ENCODE measurements at regions not wholly inside any gene's neighbourhood (a gene's known extent, or its start where the extent isn't known, plus 50 kb on each side); places are given as distances from the start of the nearest gene placed in this dataset.

DNA sequence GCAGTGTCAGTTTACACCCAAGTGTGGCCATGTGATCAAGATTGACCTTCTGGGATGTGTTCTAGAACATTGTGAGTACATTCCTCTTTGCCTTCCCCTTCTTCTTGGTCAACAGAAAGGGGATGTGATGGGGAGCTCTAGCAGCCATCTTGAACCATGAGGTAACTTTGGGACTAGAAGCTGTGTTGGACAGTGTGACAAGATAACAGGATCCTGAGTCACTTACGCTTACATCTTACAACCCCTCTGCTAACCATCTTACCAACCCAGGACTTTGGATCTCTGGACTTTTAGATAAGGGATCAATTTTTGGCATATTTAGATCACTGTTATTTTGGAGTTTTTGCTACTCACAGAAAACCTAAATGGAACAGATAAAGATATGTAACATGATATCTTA lies 625.6 kb downstream of the BCOR start:
- H3K23ac ChIP-seq (ENCODE audit: insufficient read length, low read depth, low read length), result no peak overlapping the region
- no peak for TF ChIP-seq CTCF (conservative IDR thresholded peaks at IDR 0.05)
- H3K79me2 ChIP-seq (ENCODE audit: insufficient read depth, low read length), result no peaks in the 10 kb centered on the region
- no peak overlapping the region for H3K9ac ChIP-seq (ENCODE audit: extremely low read depth, insufficient read length, low read length)
- no peaks in the 10 kb centered on the region for H3K4me1 ChIP-seq (ENCODE audit: insufficient read depth, low read length)
- no peaks in the 10 kb centered on the region for H3K79me1 ChIP-seq (ENCODE audit: insufficient read depth, low read depth, low read length, poor library complexity, severe bottlenecking)
- Mint-ChIP-seq H3K27me3 (ENCODE audit: low read depth) (no peaks in the 10 kb centered on the region; the same call in none of the 2 replicates), H3K27ac (no peak overlapping the region), H3K36me3 (ENCODE audit: insufficient read depth in 1 of 3, low read depth in 3 of 3) (peaks cover 0 to 4% (median 1%) of the 10 kb centered on the region in 3 experiments; a peak in 5 of 7 replicates), H3K4me3 (no peak overlapping the region), H3K9me3 (peaks cover 55 to 72% of the 10 kb centered on the region in 2 experiments), H3K4me1 (peaks cover 4 to 18% of the 10 kb centered on the region in 2 experiments)
- H4K91ac ChIP-seq (ENCODE audit: insufficient read length, low read depth, low read length), result no peak overlapping the region
- no CpG with 5 or more reads among the region's 1 CpG for WGBS (ENCODE audit: extremely low coverage, insufficient read length, low lambda C conversion rate)
- no peaks in the 10 kb centered on the region for H3K23me2 ChIP-seq (ENCODE audit: insufficient read length, low read depth, low read length, poor library complexity, severe bottlenecking)
- no peak for DNase-seq
- H4K8ac ChIP-seq (replicated peaks; ENCODE audit: insufficient read length, low read depth, low read length), result no peak overlapping the region
- no peaks in the 10 kb centered on the region for H3K27me3 ChIP-seq (ENCODE audit: insufficient read depth, low read length)
- H3K9me3 ChIP-seq (ENCODE audit: control insufficient read depth, low read depth, low read length), result no peaks in the 10 kb centered on the region
- no peak overlapping the region for H3K4ac ChIP-seq (ENCODE audit: low read depth, low read length)
- no peak overlapping the region for H3K4me2 ChIP-seq (ENCODE audit: insufficient read depth, insufficient read length, low read length)
- H2BK12ac ChIP-seq (ENCODE audit: insufficient read length, low read depth, low read length), result no peak overlapping the region
- no peak overlapping the region for H3K18ac ChIP-seq (ENCODE audit: insufficient read length, low read depth, low read length)
- H2BK120ac ChIP-seq (ENCODE audit: low read depth, low read length, poor library complexity, severe bottlenecking), result no peak overlapping the region
- H4K20me1 ChIP-seq (ENCODE audit: control insufficient read depth, insufficient read depth, insufficient read length), result no peaks in the 10 kb centered on the region
- no peak overlapping the region for H3T11ph ChIP-seq (ENCODE audit: low read length)
- H2AK5ac ChIP-seq (ENCODE audit: insufficient read length, low read length), result no peak overlapping the region
- H2BK5ac ChIP-seq (ENCODE audit: insufficient read length, low read length), result no peak overlapping the region
- H2BK20ac ChIP-seq (ENCODE audit: low read depth, low read length, poor library complexity, severe bottlenecking), result no peak overlapping the region
- H3K56ac ChIP-seq (ENCODE audit: insufficient read length, low read depth, low read length), result no peak overlapping the region
- H4K5ac ChIP-seq (ENCODE audit: insufficient read length, low read depth, low read length), result no peak overlapping the region
- no peak overlapping the region for H2BK15ac ChIP-seq (ENCODE audit: low read depth, low read length)
- no peak overlapping the region for H3K14ac ChIP-seq (ENCODE audit: insufficient read depth, low read length)
- no peak overlapping the region for H2AFZ ChIP-seq (ENCODE audit: low read length)
- H3K27ac ChIP-seq (ENCODE audit: insufficient read length, low read depth, low read length), result no peak overlapping the region

All from H9 (cell line).